NCI-H446 treated with DMSO at 0.1 percent for 48 hours (cell line): ENCODE measurements at regions not wholly inside any gene's neighbourhood (a gene's known extent, or its start where the extent isn't known, plus 50 kb on each side); places are given as distances from the start of the nearest gene placed in this dataset.
"Not testable (repeated sequence)": the region's sequence is repeated elsewhere in the genome, so short reads cannot be mapped to it uniquely, and the experiment has no call there.

ENCODE experiments used
- DNase-seq: peaks from one replicate; lab custom pipeline; 2025; lab: John Stamatoyannopoulos, UW

DNA sequence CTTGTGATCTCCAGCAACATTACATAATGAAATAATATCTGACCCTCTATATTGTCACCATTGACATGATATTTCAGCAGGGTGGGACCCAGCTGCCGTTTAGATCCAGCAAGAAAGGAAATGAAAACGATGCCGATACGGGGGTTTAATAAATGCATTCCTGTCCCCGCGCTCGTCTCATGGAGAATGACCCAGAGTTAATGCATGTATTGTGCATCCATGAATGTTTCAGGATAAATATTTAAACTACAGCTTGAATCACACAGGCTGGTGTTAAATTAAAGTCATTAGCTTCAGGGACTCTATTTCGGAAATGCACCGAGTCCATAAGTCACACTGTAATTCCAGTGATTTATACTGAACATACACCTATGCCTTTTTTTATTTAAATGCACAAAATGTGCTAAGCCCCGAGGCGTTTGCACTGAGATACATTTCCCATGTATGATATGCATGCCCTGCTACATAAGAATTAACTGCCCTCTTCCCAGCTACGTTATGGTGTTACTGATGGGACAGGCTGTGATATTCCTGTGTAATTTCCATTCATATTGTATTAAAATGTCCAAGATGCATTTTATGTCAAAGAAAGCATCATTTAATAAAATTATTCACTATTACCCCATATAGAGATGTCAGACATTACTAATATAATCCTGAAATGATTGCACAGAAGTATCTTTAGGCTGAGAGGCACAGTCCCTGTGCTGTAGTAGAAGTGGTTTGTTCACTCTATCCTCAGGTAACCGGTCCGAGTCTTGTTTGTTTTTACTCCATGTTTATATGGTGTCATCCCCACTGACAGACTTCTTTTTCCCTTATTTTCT lies 109.3 kb upstream of the ZNF516 start:
- no peak for DNase-seq

- DNase-seq: no peak
These were observed 107.1 kb upstream of the ZNF516 start for GRCh38 chr18:76602191-76602590.

DNA sequence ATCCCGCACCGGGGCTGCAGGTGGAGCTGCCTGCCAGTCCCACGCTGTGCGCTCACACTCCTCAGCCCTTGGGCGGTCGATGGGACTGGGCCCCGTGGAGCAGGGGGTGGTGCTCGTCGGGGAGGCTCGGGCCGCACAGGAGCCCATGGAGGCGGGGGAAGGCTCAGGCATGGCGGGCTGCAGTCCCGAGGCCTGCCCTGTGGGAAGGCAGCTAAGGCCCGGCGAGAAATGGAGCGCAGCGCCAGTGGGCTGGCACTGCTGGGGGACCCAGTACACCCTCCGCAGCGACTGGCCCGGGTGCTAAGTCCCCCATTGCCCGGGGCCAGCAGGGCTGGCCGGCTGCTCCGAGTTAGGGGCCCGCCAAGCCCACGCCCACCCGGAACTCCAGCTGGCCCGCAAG lies 105.0 kb upstream of the ZNF516 start:
- DNase-seq: not testable (repeated sequence)

DNA sequence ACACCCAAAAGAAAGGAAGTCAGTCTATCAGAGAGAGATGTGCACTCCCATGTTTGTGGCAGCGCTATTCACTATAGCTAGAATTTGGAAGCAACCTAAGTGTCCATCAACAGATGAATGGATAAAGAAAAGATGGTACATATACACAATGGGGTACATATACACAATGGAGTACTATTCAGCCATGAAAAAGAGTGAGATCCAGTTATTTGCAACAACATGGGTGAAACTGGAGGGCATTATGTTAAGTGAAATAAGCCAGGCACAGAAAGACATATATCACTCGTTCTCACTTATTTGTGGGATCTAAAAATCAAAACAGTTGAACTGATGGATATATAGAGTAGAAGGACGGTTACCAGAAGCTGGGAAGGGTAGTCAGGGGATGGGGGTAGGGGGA lies 99.9 kb upstream of the ZNF516 start:
- DNase-seq: no peak

GRCh38 chr18:76593843-76594242 lies 98.8 kb upstream of the ZNF516 start:
- DNase-seq: no peak

- DNase-seq: no peak
These were observed 97.9 kb upstream of the ZNF516 start for GRCh38 chr18:76592981-76593381.

DNA sequence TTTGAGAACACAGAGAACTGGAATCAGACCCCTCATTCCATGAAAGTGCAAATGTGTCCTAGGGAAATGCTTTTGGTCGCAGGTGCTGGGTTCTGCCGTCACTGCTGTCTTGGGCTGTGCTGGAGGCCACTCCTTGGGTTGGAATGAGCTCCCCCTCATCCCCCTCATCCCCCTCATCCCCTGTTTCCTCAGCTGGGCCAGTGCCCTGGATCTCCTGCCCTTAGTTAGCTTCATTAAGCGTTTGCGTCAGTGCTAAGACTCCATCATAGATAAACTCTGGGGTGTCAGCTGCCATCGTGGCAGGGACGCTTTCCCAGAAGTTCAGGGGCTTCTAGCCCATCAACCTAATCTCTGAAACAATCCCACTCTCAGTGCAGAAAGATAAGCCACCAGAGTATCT lies 97.1 kb upstream of the ZNF516 start:
- no peak for DNase-seq

DNA sequence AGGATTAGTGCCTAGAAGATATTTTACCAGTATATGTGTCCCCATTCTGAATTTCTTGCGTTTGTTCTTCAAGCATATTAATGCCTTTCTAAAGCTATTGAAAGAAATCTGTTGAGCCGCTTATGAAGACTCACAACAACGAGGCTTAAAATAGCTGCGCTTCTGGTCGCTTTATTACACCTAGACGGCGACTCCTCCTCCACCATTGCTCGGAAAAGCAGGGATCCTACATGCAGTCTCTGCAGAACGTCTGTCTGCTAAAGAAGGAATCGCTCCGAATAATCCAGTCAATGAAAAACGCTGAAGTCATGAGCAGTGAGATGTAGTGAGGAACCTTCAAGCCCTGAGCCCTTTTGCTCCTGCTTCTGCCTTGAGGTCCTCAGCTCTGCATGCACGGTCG lies 94.8 kb upstream of the ZNF516 start:
- no peak for DNase-seq

DNA sequence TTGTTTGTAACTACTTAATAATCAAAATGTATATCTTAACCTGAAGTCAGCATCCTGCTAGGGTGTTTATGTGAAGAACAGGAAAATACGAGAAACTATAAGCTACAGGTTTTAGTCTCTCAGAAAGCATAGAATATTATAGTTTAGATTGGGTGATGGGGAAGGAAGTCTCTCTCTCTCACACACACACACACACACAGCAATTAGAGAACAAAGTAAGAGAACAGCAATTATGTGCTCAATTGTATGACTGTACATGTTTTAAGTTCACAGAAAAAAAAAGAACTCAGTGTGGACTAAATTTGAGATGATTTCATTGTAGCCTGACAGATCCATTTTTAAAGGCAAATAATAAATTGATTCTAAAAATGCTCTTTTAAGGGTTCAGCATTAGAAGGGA lies 94.3 kb upstream of the ZNF516 start:
- DNase-seq: no peak

- no peak for DNase-seq
These were observed 93.7 kb upstream of the ZNF516 start for GRCh38 chr18:76588601-76589226.

- no peak for DNase-seq
These were observed 92.8 kb upstream of the ZNF516 start for GRCh38 chr18:76587879-76588271.

DNA sequence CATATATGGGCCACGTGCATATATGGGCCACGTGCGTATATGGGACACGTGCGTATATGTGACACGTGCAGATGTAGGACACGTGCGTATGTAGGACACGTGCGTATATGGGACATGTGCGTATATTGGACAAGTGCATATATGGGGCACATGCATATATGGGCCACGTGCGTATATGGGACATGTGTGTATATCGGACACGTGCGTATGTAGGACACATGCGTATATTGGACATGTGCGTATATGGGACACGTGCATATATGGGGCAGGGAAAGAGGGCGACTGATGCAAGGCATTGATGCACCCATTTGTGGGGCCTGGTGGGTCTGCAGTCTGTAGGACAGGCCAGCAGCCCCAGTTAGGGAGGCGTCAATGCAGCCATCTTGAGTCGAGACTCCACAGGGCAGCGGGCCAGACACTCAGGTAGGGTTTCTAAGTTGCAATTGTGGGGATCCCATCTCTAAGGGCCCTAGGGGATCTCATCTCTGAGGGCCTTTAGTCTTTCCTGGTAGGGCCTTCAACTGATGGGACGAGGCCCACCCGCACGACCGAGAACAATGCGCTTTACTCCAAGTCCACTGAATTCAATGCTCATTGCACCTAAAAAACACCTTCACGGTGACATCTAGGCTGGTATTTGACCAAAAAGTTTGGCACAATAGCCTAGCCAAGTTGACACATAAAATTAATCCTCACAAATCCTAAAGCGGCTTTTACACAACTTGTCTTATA lies 92.3 kb upstream of the ZNF516 start:
- DNase-seq: no peak

GRCh38 chr18:76584414-76585310 lies 89.6 kb upstream of the ZNF516 start:
- no peak for DNase-seq

DNA sequence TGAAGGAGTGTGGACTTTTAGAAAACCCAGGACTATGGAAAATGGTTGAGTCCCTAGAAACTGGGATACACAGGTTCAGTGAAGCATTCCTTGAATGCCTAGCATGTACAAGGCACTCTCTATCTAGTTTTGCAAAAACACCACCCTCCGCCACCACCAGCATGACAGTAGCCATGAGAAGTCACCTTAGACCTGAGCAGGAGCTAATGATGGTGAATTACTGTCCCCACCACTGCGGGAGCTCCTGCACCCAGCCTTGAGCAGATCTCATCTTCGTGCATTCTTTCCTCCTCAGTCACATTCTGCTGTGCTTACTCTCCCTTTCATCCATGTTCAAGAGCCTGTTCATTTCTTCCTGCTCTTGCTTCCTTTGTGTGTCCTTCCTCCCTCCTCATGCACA lies 86.2 kb upstream of the ZNF516 start:
- DNase-seq: no peak

DNA sequence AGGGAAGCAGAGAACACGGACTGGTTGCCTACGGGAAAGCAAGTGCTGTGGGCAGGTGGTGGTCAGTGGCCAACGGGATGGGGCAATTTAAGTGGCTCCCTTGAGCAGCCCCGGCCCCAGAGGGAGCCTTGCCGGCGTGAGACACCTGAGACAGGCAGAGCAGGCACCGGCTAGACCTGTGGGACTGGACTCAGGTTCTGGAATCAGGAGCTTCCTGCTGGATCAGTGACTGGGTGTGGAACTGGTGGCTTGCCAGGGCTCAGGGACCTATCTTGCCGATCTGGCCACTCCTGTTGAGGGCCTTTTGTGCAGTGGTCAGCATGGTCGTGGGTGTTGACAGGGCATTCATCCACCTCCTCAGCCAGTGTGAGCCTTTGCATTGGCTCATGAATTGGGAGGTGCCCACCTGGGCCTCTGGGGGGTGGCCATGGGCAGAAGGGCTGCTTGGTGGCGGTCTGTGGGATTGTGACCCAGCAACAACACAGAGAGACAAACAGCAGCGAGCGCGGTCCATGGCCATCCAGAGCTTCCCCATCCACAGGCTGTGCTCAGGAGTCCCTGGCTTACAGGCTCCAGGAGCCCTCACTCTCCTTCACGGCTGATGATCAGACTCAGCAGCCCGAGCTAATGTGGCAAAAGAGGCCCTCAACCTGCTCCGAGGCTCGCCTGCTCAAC lies 85.4 kb upstream of the ZNF516 start:
- DNase-seq: no peak

DNA sequence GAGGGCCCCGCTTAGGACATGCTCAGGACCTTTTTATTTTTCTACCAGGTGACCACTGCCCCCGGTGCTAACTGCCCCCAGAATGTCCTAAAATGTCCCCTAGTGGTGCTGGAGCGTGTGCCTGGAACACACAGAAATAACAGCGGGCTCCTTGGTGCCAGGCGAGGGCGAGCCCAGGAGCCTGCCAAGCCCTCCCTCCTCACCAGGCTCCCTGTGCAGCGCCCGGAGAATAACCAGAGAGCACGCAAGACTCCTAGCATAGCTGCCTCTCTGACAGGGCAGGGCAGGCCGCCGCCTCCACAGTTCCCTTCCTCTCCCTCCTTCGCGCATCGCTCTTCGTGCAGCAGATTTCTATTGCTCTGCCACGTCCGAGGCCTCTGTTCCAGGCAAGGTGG lies 84.3 kb upstream of the ZNF516 start:
- DNase-seq: no peak

DNA sequence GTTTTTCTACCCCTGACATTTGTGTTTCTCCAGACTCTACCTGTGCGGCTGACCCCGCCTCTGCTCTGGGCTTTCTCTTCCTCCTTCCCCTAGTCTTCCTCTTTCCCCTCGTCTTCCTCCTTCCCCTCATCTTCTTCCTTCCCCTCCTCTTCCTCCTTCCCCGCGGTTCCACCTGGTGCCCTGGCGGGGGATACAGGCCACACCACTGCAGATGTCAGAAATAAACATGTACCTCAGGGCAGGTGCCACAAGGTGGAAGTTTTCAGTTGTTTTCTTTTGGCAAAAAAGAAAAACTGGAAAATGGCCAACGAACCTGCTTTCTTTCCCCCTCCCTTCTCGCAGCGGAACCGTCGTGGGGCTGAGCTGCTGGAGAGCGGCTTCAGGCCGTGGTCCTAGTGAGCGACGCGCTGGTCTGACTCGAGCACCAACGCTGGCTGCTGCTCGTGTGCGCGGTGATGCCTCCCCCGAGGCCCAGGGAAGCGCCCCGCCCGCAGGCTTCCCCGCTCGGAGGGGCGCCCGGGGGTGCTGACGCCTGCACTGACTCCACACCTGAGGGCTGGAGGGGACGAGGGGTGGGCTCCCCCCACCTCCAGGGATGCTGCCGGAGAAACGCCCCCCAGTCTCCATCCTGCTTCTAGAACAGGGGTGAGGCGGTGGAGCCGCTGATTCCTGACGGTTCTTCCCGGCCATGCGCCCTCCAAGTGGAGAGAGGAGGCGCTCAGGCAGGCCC lies 83.7 kb upstream of the ZNF516 start:
- DNase-seq: no peak

DNA sequence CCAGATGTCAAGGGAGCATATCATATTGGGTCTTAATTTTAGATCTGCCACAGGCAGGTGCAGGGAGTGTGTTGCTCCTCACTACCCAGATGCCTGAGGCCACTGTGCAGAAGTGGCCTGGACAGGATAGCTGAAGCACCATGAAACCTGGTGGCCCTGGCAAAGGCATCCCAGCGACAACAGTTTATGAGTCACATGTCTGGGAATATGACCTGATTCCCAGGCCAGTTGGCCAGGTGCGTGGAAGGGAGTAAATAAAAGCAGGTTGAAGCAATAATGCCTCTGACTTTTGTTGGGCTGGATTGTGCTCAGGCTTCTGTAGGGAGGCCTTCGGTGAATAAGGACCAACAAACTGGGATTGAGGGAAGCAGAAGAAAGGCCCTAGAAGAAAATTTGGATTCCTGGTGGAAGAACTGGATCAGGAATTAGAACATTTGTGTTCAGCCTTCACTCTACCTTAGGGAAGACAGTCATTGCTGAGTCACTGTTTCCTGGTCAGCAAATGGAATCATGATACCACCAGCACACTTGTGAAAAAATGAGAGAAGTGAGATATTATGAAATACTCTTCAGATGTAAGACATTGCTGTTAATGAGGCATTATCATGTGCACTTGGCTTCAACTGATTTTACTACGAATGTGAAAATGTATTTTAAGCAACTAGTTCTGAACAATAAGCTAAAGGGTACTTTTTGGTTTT lies 78.4 kb upstream of the ZNF516 start:
- no peak for DNase-seq

DNA sequence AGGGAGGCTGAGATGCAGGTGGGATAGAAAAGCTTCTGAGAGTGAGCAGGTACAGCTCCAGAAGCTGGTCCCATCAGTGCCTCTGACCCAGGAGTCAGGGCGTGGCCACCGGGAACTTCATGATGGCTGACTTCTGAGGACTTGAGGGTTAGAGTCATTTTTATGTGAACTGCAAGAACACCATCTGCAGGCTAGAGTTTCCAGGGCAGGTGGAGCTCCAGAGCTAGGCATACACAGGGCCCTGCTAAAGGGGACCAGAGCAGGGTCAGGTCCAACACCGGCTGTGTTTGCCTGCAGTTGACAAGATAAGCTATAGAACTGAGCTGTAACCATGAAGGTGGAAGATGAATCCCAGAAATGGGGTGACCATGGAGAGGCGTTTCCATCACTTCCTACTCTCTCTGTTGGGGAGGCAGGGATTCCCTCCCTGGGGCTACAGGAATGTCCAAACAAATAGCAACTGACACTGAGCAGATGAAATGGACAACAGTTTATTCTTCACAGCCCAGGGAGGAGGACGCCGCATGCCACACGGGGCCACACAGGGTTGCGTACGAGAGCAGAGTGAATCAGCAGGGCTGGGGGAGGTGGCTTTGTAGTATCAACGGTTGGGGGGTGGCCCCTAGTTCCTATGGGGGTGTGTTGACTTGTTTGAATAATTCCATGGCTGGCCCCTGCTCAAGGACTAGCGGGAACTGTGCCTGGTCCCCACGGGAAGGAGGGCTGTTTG lies 77.6 kb upstream of the ZNF516 start:
- DNase-seq: no peak

GRCh38 chr18:76571689-76572088 lies 76.6 kb upstream of the ZNF516 start:
- DNase-seq: no peak
